ENCODE measurements at regions not wholly inside any gene's neighbourhood (a gene's known extent, or its start where the extent isn't known, plus 50 kb on each side); places are given as distances from the start of the nearest gene placed in this dataset.

DNA sequence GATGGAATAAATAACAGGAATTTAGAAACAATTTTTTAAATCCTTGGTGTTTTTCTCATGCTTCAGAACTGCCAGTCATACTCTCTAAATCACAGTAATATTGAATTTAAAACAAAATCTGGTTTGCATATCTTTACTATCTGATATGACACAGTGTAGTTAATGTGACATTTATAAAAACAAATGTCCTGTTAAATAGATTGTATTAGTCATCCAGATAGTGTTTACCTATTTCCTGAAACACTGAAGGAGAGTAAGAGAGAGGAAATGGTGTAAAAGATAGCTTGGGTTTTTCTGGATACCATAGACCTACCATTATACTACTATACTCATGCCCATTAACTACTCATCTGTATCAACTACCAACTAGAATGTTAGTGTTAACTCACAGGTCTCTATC lies 292.3 kb downstream of the MAN2A1 start:
- no peak for TF ChIP-seq POLR2A (IDR thresholded peaks at IDR 0.05; ENCODE audit: control extremely low read depth in 1 of 2, low read depth in 2 of 2, low read length in 2 of 2)
- TF ChIP-seq SIX5 (IDR thresholded peaks at IDR 0.05; ENCODE audit: low read depth, low read length) = no peak
- TF ChIP-seq, protein P1, sequence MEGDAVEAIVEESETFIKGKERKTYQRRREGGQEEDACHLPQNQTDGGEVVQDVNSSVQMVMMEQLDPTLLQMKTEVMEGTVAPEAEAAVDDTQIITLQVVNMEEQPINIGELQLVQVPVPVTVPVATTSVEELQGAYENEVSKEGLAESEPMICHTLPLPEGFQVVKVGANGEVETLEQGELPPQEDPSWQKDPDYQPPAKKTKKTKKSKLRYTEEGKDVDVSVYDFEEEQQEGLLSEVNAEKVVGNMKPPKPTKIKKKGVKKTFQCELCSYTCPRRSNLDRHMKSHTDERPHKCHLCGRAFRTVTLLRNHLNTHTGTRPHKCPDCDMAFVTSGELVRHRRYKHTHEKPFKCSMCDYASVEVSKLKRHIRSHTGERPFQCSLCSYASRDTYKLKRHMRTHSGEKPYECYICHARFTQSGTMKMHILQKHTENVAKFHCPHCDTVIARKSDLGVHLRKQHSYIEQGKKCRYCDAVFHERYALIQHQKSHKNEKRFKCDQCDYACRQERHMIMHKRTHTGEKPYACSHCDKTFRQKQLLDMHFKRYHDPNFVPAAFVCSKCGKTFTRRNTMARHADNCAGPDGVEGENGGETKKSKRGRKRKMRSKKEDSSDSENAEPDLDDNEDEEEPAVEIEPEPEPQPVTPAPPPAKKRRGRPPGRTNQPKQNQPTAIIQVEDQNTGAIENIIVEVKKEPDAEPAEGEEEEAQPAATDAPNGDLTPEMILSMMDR (IDR thresholded peaks at IDR 0.05; ENCODE audit: control extremely low read depth in 1 of 3, insufficient read depth in 1 of 3, low read depth in 1 of 3, low read length in 3 of 3) = no peak
- TF ChIP-seq SUZ12 (IDR thresholded peaks at IDR 0.05; ENCODE audit: low read length) = no peak
- TF ChIP-seq JUND (IDR thresholded peaks at IDR 0.05; ENCODE audit: low read length) = no peak
- TF ChIP-seq GABPA (IDR thresholded peaks at IDR 0.05; ENCODE audit: borderline replicate concordance, insufficient read depth, low read length) = no peak
- no peak for TF ChIP-seq POLR2AphosphoS5 (IDR thresholded peaks at IDR 0.05; ENCODE audit: low read depth, low read length)
- no peak for TF ChIP-seq CBX8 (IDR thresholded peaks at IDR 0.05; ENCODE audit: borderline replicate concordance, low read depth, low read length)
- no peak for TF ChIP-seq BRCA1 (IDR thresholded peaks at IDR 0.05; ENCODE audit: low read depth, low read length)
- TF ChIP-seq NANOG (IDR thresholded peaks at IDR 0.05; ENCODE audit: insufficient read depth, low read depth, low read length, poor library complexity, severe bottlenecking) = no peak
- TF ChIP-seq PHF8 (conservative IDR thresholded peaks at IDR 0.05; ENCODE audit: low read depth, low read length) = no peak
- TF ChIP-seq SRF (IDR thresholded peaks at IDR 0.05; ENCODE audit: low read depth, low read length) = no peak
- no peak for TF ChIP-seq EZH2 (IDR thresholded peaks at IDR 0.05; ENCODE audit: low read depth, low read length, severe bottlenecking)
